ENCODE measurements at regions not wholly inside any gene's neighbourhood (a gene's known extent, or its start where the extent isn't known, plus 50 kb on each side); places are given as distances from the start of the nearest gene placed in this dataset.

DNA sequence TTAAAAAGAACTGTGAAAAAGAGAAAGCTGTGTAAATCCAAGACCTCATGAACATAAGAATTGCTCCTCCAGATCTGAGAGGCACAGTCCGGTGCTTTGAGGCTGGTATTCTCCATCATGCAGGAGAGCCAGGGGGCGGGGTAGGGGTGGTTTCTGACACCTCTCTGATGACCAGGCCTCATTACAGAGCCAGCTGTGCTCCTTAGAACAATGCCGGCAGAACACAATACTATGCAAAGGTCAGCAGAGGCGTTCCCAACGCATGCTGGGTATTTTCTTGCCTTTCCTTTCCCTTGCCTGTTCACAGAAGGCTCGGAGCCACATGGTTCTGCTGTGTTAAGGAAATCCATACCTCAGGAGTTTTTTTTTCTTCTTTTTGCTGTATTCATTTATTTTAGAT lies 91.2 kb upstream of the SOD3 start:
- intact Hi-C loops (cut with micrococcal nuclease) = no loop called here
- Histone ChIP-seq H3K36me3 (ENCODE audit: low read depth, low read length) (no peaks in the 10 kb centered on the region), H3K4me2 (ENCODE audit: low read length) (no peak overlapping the region), H3K9me3 (ENCODE audit: low read length) (no peaks in the 10 kb centered on the region), H3K9ac (ENCODE audit: low read length) (no peak overlapping the region), H3K27me3 (ENCODE audit: low read length) (no peaks in the 10 kb centered on the region), H3K79me2 (ENCODE audit: low read length) (no peaks in the 10 kb centered on the region), H3K9me2 (replicated peaks; ENCODE audit: low read length) (no peaks in the 10 kb centered on the region), H3K4me1 (ENCODE audit: insufficient read depth, low read length) (no peaks in the 10 kb centered on the region), H3K4me3 (ENCODE audit: low read length) (no peak overlapping the region), H3F3A (ENCODE audit: low read length, unreplicated experiment) (no peaks in the 10 kb centered on the region), H4K20me1 (ENCODE audit: low read length) (no peaks in the 10 kb centered on the region), H3K27ac (ENCODE audit: low read length) (no peak overlapping the region), H2AFZ (ENCODE audit: low read length) (no peak overlapping the region)
- ATAC-seq = no peak
- BruUV-seq (replicated peaks) = no TSS peak
- CTCF ChIA-PET = no interaction called here
- POLR2A ChIA-PET (ENCODE audit: unreplicated experiment) = no interaction called here
- TF ChIP-seq EZH2phosphoT487 (IDR thresholded peaks at IDR 0.05; ENCODE audit: borderline replicate concordance, low read length) (no peak), EZH2 (IDR thresholded peaks at IDR 0.05; ENCODE audit: low read length, unreplicated experiment) (no peak)
- TF ChIP-seq, protein P1, sequence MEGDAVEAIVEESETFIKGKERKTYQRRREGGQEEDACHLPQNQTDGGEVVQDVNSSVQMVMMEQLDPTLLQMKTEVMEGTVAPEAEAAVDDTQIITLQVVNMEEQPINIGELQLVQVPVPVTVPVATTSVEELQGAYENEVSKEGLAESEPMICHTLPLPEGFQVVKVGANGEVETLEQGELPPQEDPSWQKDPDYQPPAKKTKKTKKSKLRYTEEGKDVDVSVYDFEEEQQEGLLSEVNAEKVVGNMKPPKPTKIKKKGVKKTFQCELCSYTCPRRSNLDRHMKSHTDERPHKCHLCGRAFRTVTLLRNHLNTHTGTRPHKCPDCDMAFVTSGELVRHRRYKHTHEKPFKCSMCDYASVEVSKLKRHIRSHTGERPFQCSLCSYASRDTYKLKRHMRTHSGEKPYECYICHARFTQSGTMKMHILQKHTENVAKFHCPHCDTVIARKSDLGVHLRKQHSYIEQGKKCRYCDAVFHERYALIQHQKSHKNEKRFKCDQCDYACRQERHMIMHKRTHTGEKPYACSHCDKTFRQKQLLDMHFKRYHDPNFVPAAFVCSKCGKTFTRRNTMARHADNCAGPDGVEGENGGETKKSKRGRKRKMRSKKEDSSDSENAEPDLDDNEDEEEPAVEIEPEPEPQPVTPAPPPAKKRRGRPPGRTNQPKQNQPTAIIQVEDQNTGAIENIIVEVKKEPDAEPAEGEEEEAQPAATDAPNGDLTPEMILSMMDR (conservative IDR thresholded peaks at IDR 0.05; ENCODE audit: low read depth, low read length) = no peak
- DNase-seq = no peak

DNA sequence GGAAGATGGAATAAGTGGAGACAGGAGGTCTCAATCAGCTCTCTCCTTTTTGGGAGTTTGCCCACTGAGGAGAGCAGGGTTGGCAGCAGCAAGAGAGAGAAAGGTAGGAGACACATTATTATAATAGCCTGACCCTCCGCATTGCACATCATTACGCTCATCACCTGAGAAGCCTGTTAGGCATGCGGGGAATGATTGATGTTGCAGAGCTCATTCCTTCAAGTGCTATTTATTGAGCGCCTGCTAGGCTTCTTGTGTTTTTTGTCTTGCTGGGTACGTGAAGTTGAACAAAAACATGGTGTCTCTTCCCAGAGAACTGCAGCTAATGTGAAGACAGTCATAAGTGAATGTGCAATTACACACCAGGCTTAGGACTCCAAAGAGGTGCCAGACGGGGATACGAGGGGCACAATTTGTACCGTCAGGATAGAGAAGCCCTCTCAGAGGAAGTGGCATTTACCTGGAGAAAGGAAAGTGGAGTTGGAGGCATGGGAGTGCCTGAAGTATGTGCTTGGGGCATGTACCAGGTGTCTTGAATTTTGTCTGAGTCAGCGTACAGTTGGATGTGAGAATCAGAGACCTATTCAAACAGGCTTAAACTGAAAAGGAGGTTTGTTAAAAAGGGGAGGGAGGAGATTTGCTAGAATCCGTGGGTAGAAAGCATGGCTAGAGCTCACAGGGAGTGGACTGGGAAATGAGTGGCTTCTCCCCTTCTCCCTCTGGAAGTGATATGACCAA lies 90.2 kb upstream of the SOD3 start:
- no peak overlapping the region for H2AFZ ChIP-seq (ENCODE audit: low read length)
- no peaks in the 10 kb centered on the region for H3K9me2 ChIP-seq (replicated peaks; ENCODE audit: low read length)
- TF ChIP-seq, protein P1 (conservative IDR thresholded peaks at IDR 0.05; ENCODE audit: low read depth, low read length) = no peak
- TF ChIP-seq EZH2phosphoT487 (IDR thresholded peaks at IDR 0.05; ENCODE audit: borderline replicate concordance, low read length) = no peak
- TF ChIP-seq EZH2 (IDR thresholded peaks at IDR 0.05; ENCODE audit: low read length, unreplicated experiment) = no peak
- H3K36me3 ChIP-seq (ENCODE audit: low read depth, low read length) = no peaks in the 10 kb centered on the region
- no peaks in the 10 kb centered on the region for H3K9me3 ChIP-seq (ENCODE audit: low read length)
- no peaks in the 10 kb centered on the region for H3K79me2 ChIP-seq (ENCODE audit: low read length)
- DNase-seq = no peak
- no peaks in the 10 kb centered on the region for H3K27me3 ChIP-seq (ENCODE audit: low read length)
- no peaks in the 10 kb centered on the region for H3F3A ChIP-seq (ENCODE audit: low read length, unreplicated experiment)
- H3K27ac ChIP-seq (ENCODE audit: low read length) = no peak overlapping the region
- H3K4me2 ChIP-seq (ENCODE audit: low read length) = no peak overlapping the region
- no TSS peak for BruUV-seq (replicated peaks)
- no peaks in the 10 kb centered on the region for H4K20me1 ChIP-seq (ENCODE audit: low read length)
- ChIA-PET POLR2A (ENCODE audit: unreplicated experiment) (no interaction called here), CTCF (no interaction called here)
- H3K4me1 ChIP-seq (ENCODE audit: insufficient read depth, low read length) = no peaks in the 10 kb centered on the region
- no peak overlapping the region for H3K4me3 ChIP-seq (ENCODE audit: low read length)
- no peak overlapping the region for H3K9ac ChIP-seq (ENCODE audit: low read length)
- intact Hi-C loops (cut with micrococcal nuclease) = no loop called here
- ATAC-seq = no peak

DNA sequence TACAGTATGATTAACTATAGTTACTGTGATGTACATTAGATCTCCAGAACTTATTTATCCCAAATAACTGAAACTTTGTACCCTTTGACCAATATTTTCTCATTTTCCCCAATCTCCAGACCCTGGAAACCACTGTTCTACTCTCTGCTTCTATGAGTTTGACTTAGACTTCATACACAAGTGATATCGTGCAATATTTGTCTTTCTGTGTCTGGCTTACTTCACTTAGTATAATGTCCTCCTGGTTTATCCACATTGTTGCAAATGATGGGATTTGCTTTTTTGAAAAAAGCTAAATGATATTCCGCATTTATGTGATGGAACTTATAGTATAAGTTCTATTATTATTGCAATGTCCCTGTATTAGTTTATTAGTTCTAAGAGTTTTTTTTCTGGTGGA lies 81.8 kb upstream of the SOD3 start:
- TF ChIP-seq, protein P1 (conservative IDR thresholded peaks at IDR 0.05; ENCODE audit: low read depth, low read length) = no peak
- TF ChIP-seq EZH2phosphoT487 (IDR thresholded peaks at IDR 0.05; ENCODE audit: borderline replicate concordance, low read length) (no peak), EZH2 (IDR thresholded peaks at IDR 0.05; ENCODE audit: low read length, unreplicated experiment) (no peak)
- CTCF ChIA-PET = no interaction called here

More for the DNA sequence above, 81.8 kb upstream of the SOD3 start:
- H4K20me1 ChIP-seq (ENCODE audit: low read length) = no peaks in the 10 kb centered on the region
- ATAC-seq = no peak
- no peaks in the 10 kb centered on the region for H3K36me3 ChIP-seq (ENCODE audit: low read depth, low read length)
- no peak overlapping the region for H3K4me3 ChIP-seq (ENCODE audit: low read length)
- H3K27me3 ChIP-seq (ENCODE audit: low read length) = no peaks in the 10 kb centered on the region
- no peak overlapping the region for H3K4me2 ChIP-seq (ENCODE audit: low read length)
- DNase-seq = no peak
- no peaks in the 10 kb centered on the region for H3F3A ChIP-seq (ENCODE audit: low read length, unreplicated experiment)
- intact Hi-C loops (cut with micrococcal nuclease) = no loop called here
- no peaks in the 10 kb centered on the region for H3K9me2 ChIP-seq (replicated peaks; ENCODE audit: low read length)
- no TSS peak for BruUV-seq (replicated peaks)
- H3K4me1 ChIP-seq (ENCODE audit: insufficient read depth, low read length) = no peaks in the 10 kb centered on the region
- H3K9me3 ChIP-seq (ENCODE audit: low read length) = no peaks in the 10 kb centered on the region
- H3K27ac ChIP-seq (ENCODE audit: low read length) = no peak overlapping the region
- no peak overlapping the region for H2AFZ ChIP-seq (ENCODE audit: low read length)
- H3K9ac ChIP-seq (ENCODE audit: low read length) = no peak overlapping the region
- POLR2A ChIA-PET (ENCODE audit: unreplicated experiment) = no interaction called here
- no peaks in the 10 kb centered on the region for H3K79me2 ChIP-seq (ENCODE audit: low read length)

Measured in PC-3 (cell line).